Aorta (tissue), 5 donors: ENCODE measurements at regions not wholly inside any gene's neighbourhood (a gene's known extent, or its start where the extent isn't known, plus 50 kb on each side); places are given as distances from the start of the nearest gene placed in this dataset.
"Not testable (repeated sequence)": the region's sequence is repeated elsewhere in the genome, so short reads cannot be mapped to it uniquely, and the experiment has no call there.

Source experiments
- ATAC-seq: fragments of 200-7000 bp; cut with Tn5 transposase; one replicate; pipeline ENCODE4 v1.9.1; 2022; ENCODE audit warnings: moderate library complexity; ENCODE audit not compliant: low FRiP score
- DNase-seq, 2 donors: peaks; one replicate each; pipeline ENCODE4 v3.0.0-alpha.2; 2020
- H3K27ac ChIP-seq, 2 donors: one replicate each; pipeline ENCODE4 v1.5.1; 2013; ENCODE audit warnings: low read length in 2 of 2, mild to moderate bottlenecking in 2 of 2, moderate library complexity in 2 of 2, control low read depth in 1 of 2, inconsistent platforms in 1 of 2, low read depth in 1 of 2
- H3K27me3 ChIP-seq, 2 donors: one replicate each; pipeline ENCODE4 v1.6.1; 2013; ENCODE audit warnings: control low read depth in 1 of 2, low read length in 1 of 2, mild to moderate bottlenecking in 1 of 2, moderate library complexity in 1 of 2; ENCODE audit not compliant: insufficient read depth in 2 of 2, control insufficient read depth in 1 of 2
- H3K36me3 ChIP-seq, 2 donors: one replicate each; pipeline ENCODE4 v1.6.1; 2013; ENCODE audit warnings: control low read depth in 1 of 2, low read length in 1 of 2, mild to moderate bottlenecking in 1 of 2; ENCODE audit not compliant: insufficient read depth in 2 of 2, control insufficient read depth in 1 of 2
- H3K4me1 ChIP-seq, 2 donors: one replicate each; pipeline ENCODE4 v1.6.1; 2013; ENCODE audit warnings: low read length in 2 of 2, control low read depth in 1 of 2, mild to moderate bottlenecking in 1 of 2, moderate library complexity in 1 of 2; ENCODE audit not compliant: insufficient read depth in 2 of 2, control insufficient read depth in 1 of 2
- H3K4me3 ChIP-seq, 2 donors: one replicate each; pipeline ENCODE4 v1.5.1; 2013; ENCODE audit warnings: low read length in 2 of 2, control low read depth in 1 of 2, mild to moderate bottlenecking in 1 of 2
- H3K9me3 ChIP-seq: one replicate; pipeline ENCODE4 v1.6.1; 2013; ENCODE audit warnings: mild to moderate bottlenecking, low read length; ENCODE audit not compliant: control insufficient read depth
- WGBS, 2 donors: extraction: QIAGEN DNeasy Blood & Tissue Kit; methylation state at CpG; one replicate each; pipeline ENCODE4 v1.1.7; 2013; 5-methylcytosine and 5-hydroxymethylcytosine counted together
- intact Hi-C, 2 donors: fragments of 100-400 bp; cut with DNase I; formaldehyde crosslinking; loops; one replicate each; pipeline versions ENCODE4 v1.14.2 to v1.15.0; 2022
- donor health status: healthy with polysubstance abuse.
- donor health status: Bipolar disorder and iron deficiency.
- donor health status: DM: no; HTN: no; CAD: no.
- donor health status: DM: no; HTN: no; CAD: no.
- donor health status: DM: yes; HTN: yes; CAD: no.

DNA sequence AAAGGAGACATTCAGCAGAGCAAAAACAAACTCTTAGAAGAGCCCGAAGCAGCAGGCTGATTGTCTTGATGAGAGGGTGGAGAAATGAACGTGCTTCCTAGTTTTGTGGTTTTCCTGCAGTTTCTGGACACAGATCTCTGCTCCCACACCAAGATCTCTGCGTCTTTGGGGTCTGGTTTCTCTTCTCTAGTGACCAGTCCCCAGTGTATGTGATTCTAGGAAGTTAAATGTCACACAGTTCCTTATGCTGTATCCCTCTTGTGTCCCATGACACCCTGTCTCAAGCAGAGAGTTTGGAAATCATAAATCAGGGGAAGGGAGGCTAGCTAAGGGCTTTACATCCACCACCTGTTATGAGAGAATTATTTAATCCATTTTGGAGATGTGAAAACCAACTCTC is 55.4 kb upstream of the KLF14 start:
- Histone ChIP-seq H3K4me1 (no peaks in the 10 kb centered on the region), H3K27me3 (no peaks in the 10 kb centered on the region), H3K4me3 (no peak overlapping the region), H3K9me3 (peaks cover 2% of the 10 kb centered on the region), H3K36me3 (no peaks in the 10 kb centered on the region), H3K27ac (no peak overlapping the region)
- DNase-seq, result no peak
- ATAC-seq, result no peak
- intact Hi-C loops, result no loop called here
- 56 to 64% methylated on average over 3 of the region's 3 CpGs for WGBS, 2 donors

DNA sequence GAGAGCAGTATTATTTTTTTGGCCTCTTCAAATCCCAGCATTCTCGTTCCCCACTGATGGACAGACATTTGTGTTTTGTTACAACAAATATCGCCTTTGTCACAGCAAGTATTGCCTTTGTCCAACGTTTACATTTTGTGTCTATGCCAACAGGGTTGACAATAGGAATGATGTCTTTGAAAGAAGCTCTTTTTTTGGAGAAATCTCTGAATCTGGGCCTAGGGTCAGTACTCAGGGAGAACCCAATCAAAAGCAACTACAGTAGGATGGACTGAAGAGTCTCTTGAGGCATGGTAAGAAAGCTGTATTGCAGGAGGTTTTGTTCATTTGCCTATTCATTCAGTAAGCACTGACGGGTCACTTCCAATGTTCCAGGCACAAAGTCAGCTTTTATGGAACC is 57.7 kb upstream of the KLF14 start:
- no peak for DNase-seq
- Histone ChIP-seq H3K4me1 (no peaks in the 10 kb centered on the region), H3K27me3 (no peaks in the 10 kb centered on the region), H3K27ac (no peak overlapping the region), H3K9me3 (no peaks in the 10 kb centered on the region), H3K4me3 (no peak overlapping the region), H3K36me3 (no peaks in the 10 kb centered on the region)
- intact Hi-C loops, result no loop called here
- no peak for ATAC-seq
- WGBS, 2 donors, result 85% methylated on average over 4 of the region's 4 CpGs

DNA sequence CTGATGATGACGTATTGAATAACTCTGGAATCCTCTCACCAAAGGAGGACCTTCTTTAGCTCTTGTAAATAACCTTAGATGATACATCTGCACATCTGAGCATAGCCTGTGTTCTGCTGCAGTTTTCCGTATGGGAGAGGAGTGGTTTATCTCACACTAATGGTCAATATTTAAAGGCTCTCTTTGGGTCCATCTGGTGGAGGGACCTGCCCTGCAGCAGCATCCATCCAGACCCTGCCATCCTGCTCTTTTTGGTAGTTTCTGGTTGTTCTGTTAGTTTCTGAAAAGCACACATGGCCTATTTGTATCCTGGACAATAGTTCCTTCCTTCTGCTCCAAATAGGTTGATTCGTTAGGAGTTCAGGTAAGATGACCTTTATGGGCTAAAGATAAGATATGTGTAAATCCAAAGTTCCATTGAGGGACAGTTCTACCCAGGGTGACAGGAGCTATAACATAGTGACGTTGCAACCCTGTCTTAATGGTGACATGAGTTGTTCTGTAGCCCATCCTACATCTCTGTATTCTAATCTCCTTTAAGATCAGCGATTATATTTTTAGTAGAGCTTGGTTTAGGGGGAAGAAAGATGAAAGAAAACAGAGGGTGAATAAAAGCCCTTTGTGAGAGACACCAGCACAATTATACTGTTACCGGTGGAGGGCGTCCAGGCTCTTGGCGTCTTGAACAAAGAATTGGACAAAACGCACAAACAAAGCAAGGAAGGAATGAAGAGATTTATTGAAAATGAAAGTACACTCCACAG is 60.0 kb upstream of the KLF14 start:
- Histone ChIP-seq H3K4me1 (no peaks in the 10 kb centered on the region), H3K36me3 (no peaks in the 10 kb centered on the region), H3K27me3 (no peaks in the 10 kb centered on the region), H3K9me3 (no peaks in the 10 kb centered on the region), H3K27ac (no peak overlapping the region), H3K4me3 (no peak overlapping the region)
- ATAC-seq, result no peak
- no peak for DNase-seq
- intact Hi-C loops, result no loop called here
- 53 to 63% methylated on average over 9 of the region's 9 CpGs for WGBS, 2 donors

DNA sequence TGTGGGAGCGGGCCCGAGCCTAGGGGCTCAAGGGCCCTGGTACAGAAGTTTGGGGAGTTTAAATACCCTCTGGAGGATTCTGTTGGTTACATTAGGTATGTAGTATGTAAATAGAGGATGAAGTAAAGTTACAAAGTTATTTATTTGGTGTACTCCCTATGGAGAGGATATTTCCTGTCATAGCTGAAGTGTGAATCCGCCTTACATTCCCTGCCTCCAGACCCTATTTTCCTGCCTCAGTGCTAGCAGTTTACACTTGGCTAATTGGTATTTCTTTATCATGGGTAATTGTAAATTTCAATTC is 60.6 kb upstream of the KLF14 start:
- no peak overlapping the region for H3K27ac ChIP-seq
- H3K27me3 ChIP-seq, result no peaks in the 10 kb centered on the region
- ATAC-seq (no peak), DNase-seq (no peak)
- WGBS, 2 donors, result 70 to 82% methylated on average over 3 of the region's 3 CpGs
- H3K4me3 ChIP-seq, result no peak overlapping the region
- H3K4me1 ChIP-seq, result no peaks in the 10 kb centered on the region
- intact Hi-C loops, result no loop called here
- no peaks in the 10 kb centered on the region for H3K36me3 ChIP-seq
- no peaks in the 10 kb centered on the region for H3K9me3 ChIP-seq

DNA sequence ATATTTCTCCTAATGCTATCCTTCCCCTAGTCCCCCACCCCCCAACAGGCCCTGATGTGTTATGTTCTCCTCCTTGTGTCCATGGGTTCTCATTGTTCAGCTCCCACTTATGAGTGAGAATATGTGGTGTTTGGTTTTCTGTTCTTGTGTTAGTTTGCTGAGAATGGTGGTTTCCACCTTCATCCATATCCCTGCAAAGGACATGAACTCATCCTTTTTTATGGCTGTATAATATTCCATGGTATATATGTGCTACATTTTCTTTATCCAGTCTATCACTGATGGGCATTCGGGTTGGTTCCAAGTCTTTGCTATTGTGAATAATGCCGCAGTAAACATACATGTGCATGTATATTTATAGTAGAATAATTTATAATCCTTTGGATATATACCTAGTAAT is 62.4 kb upstream of the KLF14 start:
- DNase-seq, intact Hi-C loops, ATAC-seq, H3K27ac ChIP-seq, H3K36me3 ChIP-seq, H3K9me3 ChIP-seq, H3K27me3 ChIP-seq, H3K4me3 ChIP-seq, H3K4me1 ChIP-seq: not testable (repeated sequence)
- WGBS, 2 donors, result 47 to 99% methylated on average over 2 of the region's 2 CpGs

DNA sequence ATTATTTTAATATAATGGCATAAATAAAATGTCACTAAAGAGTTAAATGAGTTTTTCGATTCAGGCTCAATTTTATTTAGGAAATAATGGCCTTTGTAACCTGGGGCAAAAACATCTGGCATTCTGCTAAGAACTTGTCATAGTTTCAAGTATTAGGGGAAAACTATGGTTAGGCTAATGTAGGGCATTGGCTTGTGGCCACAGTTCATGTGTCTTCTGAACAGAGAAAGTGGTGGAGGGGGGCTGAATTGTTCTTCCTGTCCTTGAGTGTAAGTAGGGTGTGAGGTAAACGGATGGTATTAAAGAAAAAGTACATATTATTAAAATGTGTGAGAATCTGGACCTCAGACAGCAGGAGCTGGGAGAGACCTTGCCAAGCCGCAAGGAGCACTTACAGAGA is 69.1 kb upstream of the KLF14 start:
- H3K9me3 ChIP-seq, result no peaks in the 10 kb centered on the region
- intact Hi-C loops, result no loop called here
- WGBS, 2 donors, result 53 to 54% methylated on average over 3 of the region's 3 CpGs
- H3K27ac ChIP-seq, result no peak overlapping the region
- H3K4me1 ChIP-seq, result no peaks in the 10 kb centered on the region
- H3K4me3 ChIP-seq, result no peak overlapping the region
- no peak for DNase-seq
- no peaks in the 10 kb centered on the region for H3K36me3 ChIP-seq
- ATAC-seq, result no peak
- no peaks in the 10 kb centered on the region for H3K27me3 ChIP-seq

DNA sequence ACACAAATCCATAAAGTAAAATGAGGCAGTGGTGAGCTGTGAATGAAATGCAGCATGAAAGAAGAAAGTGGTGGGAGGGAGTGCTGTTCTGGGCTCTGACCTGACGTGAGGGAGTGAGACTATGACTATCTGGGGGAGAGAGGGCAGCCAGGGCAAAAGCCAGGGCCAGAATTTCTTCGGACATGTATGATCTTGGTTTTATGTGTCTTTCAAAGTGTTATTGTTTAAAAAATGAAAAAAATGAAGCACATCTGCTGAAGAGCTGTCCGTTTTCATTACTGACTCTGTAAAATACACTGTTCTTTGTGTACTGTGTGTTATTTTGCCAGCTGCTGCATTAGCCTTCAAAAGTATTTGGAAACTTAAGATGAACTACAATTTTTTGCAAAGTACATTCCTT is 70.2 kb upstream of the KLF14 start:
- Histone ChIP-seq H3K27me3 (no peaks in the 10 kb centered on the region), H3K4me1 (no peaks in the 10 kb centered on the region), H3K36me3 (no peaks in the 10 kb centered on the region), H3K4me3 (no peak overlapping the region), H3K9me3 (no peaks in the 10 kb centered on the region), H3K27ac (no peak overlapping the region)
- intact Hi-C loops, result no loop called here
- ATAC-seq (no peak), DNase-seq (no peak)
- 24 to 30% methylated on average over 3 of the region's 3 CpGs for WGBS, 2 donors

DNA sequence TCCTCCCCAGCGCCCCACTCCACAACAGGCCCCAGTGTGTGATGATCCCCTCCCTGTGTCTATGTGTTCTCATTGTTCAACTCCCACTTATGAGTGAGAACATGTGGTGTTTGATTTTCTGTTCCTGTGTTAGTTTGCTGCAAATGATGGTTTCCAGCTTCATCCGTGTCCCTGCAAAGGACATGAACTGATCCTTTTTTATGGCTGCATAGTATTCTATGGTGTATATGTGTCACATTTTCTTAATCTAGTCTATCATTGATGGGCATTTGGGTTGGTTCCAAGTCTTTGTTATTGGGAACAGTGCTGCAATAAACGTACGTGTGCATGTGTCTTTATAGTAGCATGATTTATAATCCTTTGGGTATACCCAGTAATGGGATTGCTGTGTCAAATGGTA is 78.8 kb upstream of the KLF14 start:
- H3K36me3 ChIP-seq, H3K4me1 ChIP-seq, H3K9me3 ChIP-seq, H3K27ac ChIP-seq, ATAC-seq, H3K4me3 ChIP-seq, DNase-seq, H3K27me3 ChIP-seq, intact Hi-C loops: not testable (repeated sequence)
- 85 to 87% methylated on average over 4 of the region's 4 CpGs for WGBS, 2 donors

DNA sequence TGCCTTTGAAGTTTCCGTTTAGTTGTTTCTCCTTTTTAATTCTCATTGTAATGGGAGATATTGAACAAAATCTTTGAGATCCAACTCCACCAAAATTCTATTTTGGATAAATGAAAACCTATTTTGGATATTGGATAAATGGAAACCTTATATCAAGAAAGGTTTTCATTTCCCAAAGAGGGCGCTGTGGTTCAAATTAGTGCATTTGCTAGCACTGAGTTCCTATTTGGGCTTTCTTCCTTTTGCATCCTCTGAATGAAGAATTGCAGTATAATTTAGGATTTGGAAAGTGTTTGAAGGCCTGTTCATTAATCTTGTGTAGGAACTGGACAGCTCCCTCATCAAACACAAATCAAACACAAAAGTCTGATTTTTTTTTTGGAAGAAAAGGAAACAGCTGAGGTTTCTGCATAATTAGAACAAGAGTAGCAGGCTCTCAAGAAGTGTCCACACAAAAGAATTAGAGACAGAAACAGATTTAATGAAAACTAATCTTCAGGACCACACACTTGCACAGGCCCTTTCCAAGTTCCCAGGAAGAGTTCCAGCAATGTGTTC is 80.8 kb upstream of the KLF14 start:
- DNase-seq (no peak), ATAC-seq (no peak)
- WGBS, 2 donors, result 34 to 35% methylated on average over 2 of the region's 2 CpGs
- Histone ChIP-seq H3K4me3 (no peak overlapping the region), H3K9me3 (no peaks in the 10 kb centered on the region), H3K27me3 (no peaks in the 10 kb centered on the region), H3K4me1 (no peaks in the 10 kb centered on the region), H3K36me3 (no peaks in the 10 kb centered on the region), H3K27ac (no peak overlapping the region)
- intact Hi-C loops, result no loop called here
